ENCODE measurements at regions not wholly inside any gene's neighbourhood (a gene's known extent, or its start where the extent isn't known, plus 50 kb on each side); places are given as distances from the start of the nearest gene placed in this dataset.

GRCh38 chr14:101643651-101644050, 82.4 kb downstream of the DIO3 start:
- ChIA-PET CTCF (interaction anchor here (0.6 to 1.0 kb wide), 3 partner anchors 15 to 381 kb away, joined by 3 to 6 read pairs (median 4); no protein-coding TSS in a partner anchor), POLR2A (no interaction called here)
- no peak for DNase-seq (ENCODE audit: low read depth, low spot score)
- H3K4me3 ChIP-seq (ENCODE audit: low read depth, low read length): no peak overlapping the region
- TF ChIP-seq, protein P1, sequence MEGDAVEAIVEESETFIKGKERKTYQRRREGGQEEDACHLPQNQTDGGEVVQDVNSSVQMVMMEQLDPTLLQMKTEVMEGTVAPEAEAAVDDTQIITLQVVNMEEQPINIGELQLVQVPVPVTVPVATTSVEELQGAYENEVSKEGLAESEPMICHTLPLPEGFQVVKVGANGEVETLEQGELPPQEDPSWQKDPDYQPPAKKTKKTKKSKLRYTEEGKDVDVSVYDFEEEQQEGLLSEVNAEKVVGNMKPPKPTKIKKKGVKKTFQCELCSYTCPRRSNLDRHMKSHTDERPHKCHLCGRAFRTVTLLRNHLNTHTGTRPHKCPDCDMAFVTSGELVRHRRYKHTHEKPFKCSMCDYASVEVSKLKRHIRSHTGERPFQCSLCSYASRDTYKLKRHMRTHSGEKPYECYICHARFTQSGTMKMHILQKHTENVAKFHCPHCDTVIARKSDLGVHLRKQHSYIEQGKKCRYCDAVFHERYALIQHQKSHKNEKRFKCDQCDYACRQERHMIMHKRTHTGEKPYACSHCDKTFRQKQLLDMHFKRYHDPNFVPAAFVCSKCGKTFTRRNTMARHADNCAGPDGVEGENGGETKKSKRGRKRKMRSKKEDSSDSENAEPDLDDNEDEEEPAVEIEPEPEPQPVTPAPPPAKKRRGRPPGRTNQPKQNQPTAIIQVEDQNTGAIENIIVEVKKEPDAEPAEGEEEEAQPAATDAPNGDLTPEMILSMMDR (IDR thresholded peaks at IDR 0.05; ENCODE audit: insufficient read depth, low read length, missing control alignments): no peak

GRCh38 chr14:101654051-101654450, 92.8 kb downstream of the DIO3 start:
- DNase-seq (ENCODE audit: low read depth, low spot score): no peak
- H3K4me3 ChIP-seq (ENCODE audit: low read depth, low read length): no peak overlapping the region
- ChIA-PET POLR2A (no interaction called here), CTCF (no interaction called here)
- TF ChIP-seq, protein P1 (IDR thresholded peaks at IDR 0.05; ENCODE audit: insufficient read depth, low read length, missing control alignments): no peak

GRCh38 chr14:101657372-101657771, 96.1 kb downstream of the DIO3 start:
- ChIA-PET POLR2A (no interaction called here), CTCF (no interaction called here)
- TF ChIP-seq, protein P1 (IDR thresholded peaks at IDR 0.05; ENCODE audit: insufficient read depth, low read length, missing control alignments): no peak
- no peak for DNase-seq (ENCODE audit: low read depth, low spot score)
- no peak overlapping the region for H3K4me3 ChIP-seq (ENCODE audit: low read depth, low read length)

- ChIA-PET POLR2A (no interaction called here), CTCF (interaction anchor here (0.9 to 2.9 kb wide), 3 partner anchors 434 to 1283 kb away, joined by 3 to 15 read pairs (median 3); no protein-coding TSS in a partner anchor)
- no peak overlapping the region for H3K4me3 ChIP-seq (ENCODE audit: low read depth, low read length)
- DNase-seq (ENCODE audit: low read depth, low spot score): no peak
- TF ChIP-seq, protein P1 (IDR thresholded peaks at IDR 0.05; ENCODE audit: insufficient read depth, low read length, missing control alignments): peak; percentile 37
Observed at GRCh38 chr14:101665478-101666078, 95.9 kb upstream of the PPP2R5C start.

GRCh38 chr14:101666264-101666663, 95.2 kb upstream of the PPP2R5C start:
- ChIA-PET POLR2A (no interaction called here), CTCF (interaction anchor here (2.9 kb wide), 1 partner anchor 1282 kb away, joined by 15 read pairs; no protein-coding TSS in a partner anchor)
- TF ChIP-seq, protein P1 (IDR thresholded peaks at IDR 0.05; ENCODE audit: insufficient read depth, low read length, missing control alignments): no peak
- DNase-seq (ENCODE audit: low read depth, low spot score): no peak
- no peak overlapping the region for H3K4me3 ChIP-seq (ENCODE audit: low read depth, low read length)

GRCh38 chr14:101669629-101670028, 91.9 kb upstream of the PPP2R5C start:
- DNase-seq (ENCODE audit: low read depth, low spot score): no peak
- ChIA-PET POLR2A (no interaction called here), CTCF (no interaction called here)
- TF ChIP-seq, protein P1 (IDR thresholded peaks at IDR 0.05; ENCODE audit: insufficient read depth, low read length, missing control alignments): no peak
- H3K4me3 ChIP-seq (ENCODE audit: low read depth, low read length): no peak overlapping the region
